K562 (cell line): ENCODE measurements at regions not wholly inside any gene's neighbourhood (a gene's known extent, or its start where the extent isn't known, plus 50 kb on each side); places are given as distances from the start of the nearest gene placed in this dataset.

Experiments used
- CREB3L1 ChIP-seq: fragments of 450-650 bp; IDR thresholded peaks from 2 replicates; pipeline ENCODE4 v1.6.1; 2014; ENCODE audit warnings: low read depth, mild to moderate bottlenecking, moderate library complexity, borderline replicate concordance
- FOXA3 ChIP-seq, 2 experiments: fragments of 450-650 bp in 1 of 2; sonication (generic) in 1 of 2; formaldehyde crosslinking; IDR thresholded peaks in 1 of 2; conservative IDR thresholded peaks in 1 of 2; 2 replicates each; pipeline versions ENCODE4 v1.4.0 to v1.8.0; 2020 to 2022; ENCODE audit warnings: mild to moderate bottlenecking in 2 of 2, missing genetic modification reagents in 1 of 2
- NFYB ChIP-seq: IDR thresholded peaks from 2 replicates; pipeline ENCODE4 v1.6.1; 2011; ENCODE audit warnings: mild to moderate bottlenecking, moderate library complexity; ENCODE audit not compliant: insufficient read length; ENCODE audit errors: extremely low read depth
- PCBP1 ChIP-seq: fragments of 200-400 bp; formaldehyde crosslinking; IDR thresholded peaks from 2 replicates; pipeline ENCODE4 v1.6.1; 2018; ENCODE audit warnings: mild to moderate bottlenecking, low read depth, low read length; ENCODE audit not compliant: poor library complexity, severe bottlenecking
- SMAD3 ChIP-seq: fragments of 450-650 bp; formaldehyde crosslinking; conservative IDR thresholded peaks from 2 replicates; pipeline ENCODE4 v1.4.0; 2020; ENCODE audit warnings: mild to moderate bottlenecking
- SMC3 ChIP-seq: conservative IDR thresholded peaks from 2 replicates; pipeline ENCODE4 v1.6.1; 2011; ENCODE audit warnings: low read depth, low read length, improper control_type of control experiment; ENCODE audit not compliant: insufficient read depth
- TARDBP ChIP-seq: fragments of 450-650 bp; IDR thresholded peaks from 2 replicates; pipeline ENCODE4 v1.6.1; 2016
- U2AF2 ChIP-seq: fragments of 200-400 bp; formaldehyde crosslinking; optimal IDR thresholded peaks from 2 replicates; pipeline ENCODE3; 2017; ENCODE audit warnings: low read depth, mild to moderate bottlenecking, low read length
- ZC3H4 ChIP-seq: sonication (generic); formaldehyde crosslinking; IDR thresholded peaks from 2 replicates; pipeline ENCODE4 v1.9.0; 2021; ENCODE audit warnings: missing genetic modification reagents, borderline replicate concordance
- ZNF695 ChIP-seq: fragments of 450-650 bp; formaldehyde crosslinking; IDR thresholded peaks from 2 replicates; pipeline ENCODE4 v1.4.0; 2020; ENCODE audit warnings: mild to moderate bottlenecking, moderate library complexity
- ZNF77 ChIP-seq: fragments of 250-450 bp; sonication (Bioruptor Pico); IDR thresholded peaks from 2 replicates; pipeline ENCODE4 v1.5.0; 2020
- ZNF780A ChIP-seq: fragments of 250-450 bp; sonication (Bioruptor Pico); IDR thresholded peaks from 2 replicates; pipeline ENCODE4 v1.5.0; 2021; ENCODE audit warnings: mild to moderate bottlenecking
- TF ChIP-seq, protein P1 (sequence below): fragments of 150-350 bp; conservative IDR thresholded peaks from 2 replicates; pipeline ENCODE4 v1.6.1; 2014; ENCODE audit warnings: low read length
- TF ChIP-seq, protein P2 (sequence below): fragments of 250-450 bp; sonication (Bioruptor Pico); IDR thresholded peaks from 2 replicates; pipeline ENCODE4 v1.4.0; 2020; ENCODE audit warnings: mild to moderate bottlenecking

- TF ChIP-seq, protein P1, sequence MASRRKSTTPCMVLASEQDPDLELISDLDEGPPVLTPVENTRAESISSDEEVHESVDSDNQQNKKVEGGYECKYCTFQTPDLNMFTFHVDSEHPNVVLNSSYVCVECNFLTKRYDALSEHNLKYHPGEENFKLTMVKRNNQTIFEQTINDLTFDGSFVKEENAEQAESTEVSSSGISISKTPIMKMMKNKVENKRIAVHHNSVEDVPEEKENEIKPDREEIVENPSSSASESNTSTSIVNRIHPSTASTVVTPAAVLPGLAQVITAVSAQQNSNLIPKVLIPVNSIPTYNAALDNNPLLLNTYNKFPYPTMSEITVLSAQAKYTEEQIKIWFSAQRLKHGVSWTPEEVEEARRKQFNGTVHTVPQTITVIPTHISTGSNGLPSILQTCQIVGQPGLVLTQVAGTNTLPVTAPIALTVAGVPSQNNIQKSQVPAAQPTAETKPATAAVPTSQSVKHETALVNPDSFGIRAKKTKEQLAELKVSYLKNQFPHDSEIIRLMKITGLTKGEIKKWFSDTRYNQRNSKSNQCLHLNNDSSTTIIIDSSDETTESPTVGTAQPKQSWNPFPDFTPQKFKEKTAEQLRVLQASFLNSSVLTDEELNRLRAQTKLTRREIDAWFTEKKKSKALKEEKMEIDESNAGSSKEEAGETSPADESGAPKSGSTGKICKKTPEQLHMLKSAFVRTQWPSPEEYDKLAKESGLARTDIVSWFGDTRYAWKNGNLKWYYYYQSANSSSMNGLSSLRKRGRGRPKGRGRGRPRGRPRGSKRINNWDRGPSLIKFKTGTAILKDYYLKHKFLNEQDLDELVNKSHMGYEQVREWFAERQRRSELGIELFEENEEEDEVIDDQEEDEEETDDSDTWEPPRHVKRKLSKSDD: no peak
- TF ChIP-seq TARDBP (no peak), SMC3 (peak; percentile 69), NFYB (no peak), PCBP1 (no peak), CREB3L1 (no peak), ZNF695 (CRISPR knock-in tag) (no peak), ZC3H4 (CRISPR knock-in tag) (no peak), ZNF780A (CRISPR knock-in tag) (no peak), SMAD3 (CRISPR knock-in tag) (no peak), ZNF77 (CRISPR knock-in tag) (no peak), U2AF2 (no peak), FOXA3 (CRISPR knock-in tag; conservative IDR thresholded peaks at IDR 0.05 in 1 of 2, IDR thresholded peaks at IDR 0.05 in 1 of 2) (no peak)
- TF ChIP-seq, protein P2, sequence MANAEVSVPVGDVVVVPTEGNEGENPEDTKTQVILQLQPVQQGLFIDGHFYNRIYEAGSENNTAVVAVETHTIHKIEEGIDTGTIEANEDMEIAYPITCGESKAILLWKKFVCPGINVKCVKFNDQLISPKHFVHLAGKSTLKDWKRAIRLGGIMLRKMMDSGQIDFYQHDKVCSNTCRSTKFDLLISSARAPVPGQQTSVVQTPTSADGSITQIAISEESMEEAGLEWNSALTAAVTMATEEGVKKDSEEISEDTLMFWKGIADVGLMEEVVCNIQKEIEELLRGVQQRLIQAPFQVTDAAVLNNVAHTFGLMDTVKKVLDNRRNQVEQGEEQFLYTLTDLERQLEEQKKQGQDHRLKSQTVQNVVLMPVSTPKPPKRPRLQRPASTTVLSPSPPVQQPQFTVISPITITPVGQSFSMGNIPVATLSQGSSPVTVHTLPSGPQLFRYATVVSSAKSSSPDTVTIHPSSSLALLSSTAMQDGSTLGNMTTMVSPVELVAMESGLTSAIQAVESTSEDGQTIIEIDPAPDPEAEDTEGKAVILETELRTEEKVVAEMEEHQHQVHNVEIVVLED (CRISPR knock-in tag): no peak
Observed at GRCh38 chr21:23968722-23969647, 1638.3 kb downstream of the MRPL39 start (continued).
